ENCODE measurements at regions not wholly inside any gene's neighbourhood (a gene's known extent, or its start where the extent isn't known, plus 50 kb on each side); places are given as distances from the start of the nearest gene placed in this dataset.

DNA sequence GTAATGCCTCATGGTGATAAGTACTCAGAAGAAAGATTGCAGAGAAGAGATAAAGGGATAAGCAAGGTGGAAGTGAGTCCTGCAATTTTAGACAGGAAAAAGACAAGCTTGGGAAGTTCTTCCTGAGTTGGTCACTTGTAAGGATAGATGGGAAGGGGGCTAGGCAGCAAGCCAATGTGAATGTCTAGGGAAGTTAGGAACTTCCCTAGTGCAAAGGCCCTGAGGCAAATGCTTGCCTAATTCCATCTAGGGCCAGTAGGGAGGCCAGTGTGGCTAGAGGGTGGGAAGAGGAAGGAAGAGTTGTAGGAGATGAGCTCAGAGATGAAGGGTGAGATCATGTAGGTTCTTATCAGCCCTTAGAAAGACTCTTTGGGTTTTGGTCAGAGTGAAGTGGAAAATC, 206.6 kb downstream of the MAT2B start:
- TF ChIP-seq, protein P1, sequence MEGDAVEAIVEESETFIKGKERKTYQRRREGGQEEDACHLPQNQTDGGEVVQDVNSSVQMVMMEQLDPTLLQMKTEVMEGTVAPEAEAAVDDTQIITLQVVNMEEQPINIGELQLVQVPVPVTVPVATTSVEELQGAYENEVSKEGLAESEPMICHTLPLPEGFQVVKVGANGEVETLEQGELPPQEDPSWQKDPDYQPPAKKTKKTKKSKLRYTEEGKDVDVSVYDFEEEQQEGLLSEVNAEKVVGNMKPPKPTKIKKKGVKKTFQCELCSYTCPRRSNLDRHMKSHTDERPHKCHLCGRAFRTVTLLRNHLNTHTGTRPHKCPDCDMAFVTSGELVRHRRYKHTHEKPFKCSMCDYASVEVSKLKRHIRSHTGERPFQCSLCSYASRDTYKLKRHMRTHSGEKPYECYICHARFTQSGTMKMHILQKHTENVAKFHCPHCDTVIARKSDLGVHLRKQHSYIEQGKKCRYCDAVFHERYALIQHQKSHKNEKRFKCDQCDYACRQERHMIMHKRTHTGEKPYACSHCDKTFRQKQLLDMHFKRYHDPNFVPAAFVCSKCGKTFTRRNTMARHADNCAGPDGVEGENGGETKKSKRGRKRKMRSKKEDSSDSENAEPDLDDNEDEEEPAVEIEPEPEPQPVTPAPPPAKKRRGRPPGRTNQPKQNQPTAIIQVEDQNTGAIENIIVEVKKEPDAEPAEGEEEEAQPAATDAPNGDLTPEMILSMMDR (optimal IDR thresholded peaks at IDR 0.05 in 1 of 3, IDR thresholded peaks at IDR 0.05 in 1 of 3, conservative IDR thresholded peaks at IDR 0.05 in 1 of 3; ENCODE audit: extremely low read depth in 1 of 3, insufficient read depth in 2 of 3, low read length in 3 of 3), result no peak
- no peak for TF ChIP-seq EZH2 (IDR thresholded peaks at IDR 0.05; ENCODE audit: low read length)
- H3K9ac ChIP-seq (ENCODE audit: control insufficient read depth, extremely low read depth, insufficient read depth, low read length), result no peak overlapping the region
- no peaks in the 10 kb centered on the region for H3K36me3 ChIP-seq (ENCODE audit: control insufficient read depth in 2 of 2, extremely low read depth in 1 of 2, insufficient read depth in 2 of 2, low read length in 2 of 2)
- no peak overlapping the region for H3K4me2 ChIP-seq (ENCODE audit: control insufficient read depth, extremely low read depth, insufficient read depth, low read depth, low read length)
- no peak overlapping the region for H3K4me3 ChIP-seq (ENCODE audit: control insufficient read depth in 2 of 3, extremely low read depth in 1 of 3, insufficient read depth in 2 of 3, low read depth in 1 of 3, low read length in 3 of 3)
- H3K27ac ChIP-seq (ENCODE audit: control insufficient read depth, insufficient read depth, low read length), result no peak overlapping the region
- H3K4me1 ChIP-seq (ENCODE audit: control insufficient read depth, extremely low read depth, insufficient read depth, low read length), result peaks cover under 1% of the 10 kb centered on the region
- no peaks in the 10 kb centered on the region for H4K20me1 ChIP-seq (ENCODE audit: control insufficient read depth, extremely low read depth, insufficient read depth, low read length)
- H2AFZ ChIP-seq (ENCODE audit: control insufficient read depth, low read length), result no peak overlapping the region
- H3K27me3 ChIP-seq (ENCODE audit: control insufficient read depth, extremely low read depth, insufficient read depth, low read length), result no peaks in the 10 kb centered on the region
- FAIRE-seq (no peak), DNase-seq (ENCODE audit: low read depth, low spot score) (no peak)
- no peaks in the 10 kb centered on the region for H3K79me2 ChIP-seq (ENCODE audit: control insufficient read depth, insufficient read depth, low read length)
- no peaks in the 10 kb centered on the region for H3K9me1 ChIP-seq (ENCODE audit: control insufficient read depth, extremely low read depth, insufficient read depth, low read length)
- dilution Hi-C loops (cut with MboI; ENCODE audit: extremely low pct_ligation_motif_present, low sequenced_read_pairs), result no loop called here
- no peaks in the 10 kb centered on the region for H3K9me3 ChIP-seq (ENCODE audit: control insufficient read depth, low read depth, low read length)

DNA sequence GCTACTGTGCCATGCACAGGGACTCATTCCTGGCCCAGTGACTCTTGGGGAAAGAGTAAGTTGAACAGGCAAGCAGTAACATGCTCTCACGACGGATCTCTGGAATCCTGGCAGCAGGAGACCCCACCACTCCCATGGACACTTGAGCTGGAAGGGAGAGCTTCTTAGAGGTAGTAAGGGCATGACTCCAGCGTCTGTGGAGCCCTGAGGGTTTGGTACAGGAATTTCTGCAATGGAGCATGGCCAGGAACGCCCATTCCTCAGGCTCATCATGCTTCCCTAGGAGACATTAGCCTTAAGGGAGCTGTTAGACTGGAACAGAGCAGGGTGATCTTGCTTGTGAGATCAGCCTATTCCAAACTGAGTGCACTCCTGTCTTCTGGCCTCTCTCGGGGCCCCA, 212.9 kb downstream of the MAT2B start:
- no peaks in the 10 kb centered on the region for H3K36me3 ChIP-seq (ENCODE audit: control insufficient read depth in 2 of 2, extremely low read depth in 1 of 2, insufficient read depth in 2 of 2, low read length in 2 of 2)
- peaks cover 2% of the 10 kb centered on the region for H3K4me1 ChIP-seq (ENCODE audit: control insufficient read depth, extremely low read depth, insufficient read depth, low read length)
- no peak overlapping the region for H3K4me3 ChIP-seq (ENCODE audit: control insufficient read depth in 2 of 3, extremely low read depth in 1 of 3, insufficient read depth in 2 of 3, low read depth in 1 of 3, low read length in 3 of 3)
- H3K79me2 ChIP-seq (ENCODE audit: control insufficient read depth, insufficient read depth, low read length), result no peaks in the 10 kb centered on the region
- peak overlapping the region; percentile 67 for H2AFZ ChIP-seq (ENCODE audit: control insufficient read depth, low read length)
- no peaks in the 10 kb centered on the region for H3K9me1 ChIP-seq (ENCODE audit: control insufficient read depth, extremely low read depth, insufficient read depth, low read length)
- H3K27me3 ChIP-seq (ENCODE audit: control insufficient read depth, extremely low read depth, insufficient read depth, low read length), result no peaks in the 10 kb centered on the region
- H3K27ac ChIP-seq (ENCODE audit: control insufficient read depth, insufficient read depth, low read length), result no peak overlapping the region
- DNase-seq (ENCODE audit: low read depth, low spot score), result peak; percentile 26
- dilution Hi-C loops (cut with MboI; ENCODE audit: extremely low pct_ligation_motif_present, low sequenced_read_pairs), result no loop called here
- H3K9me3 ChIP-seq (ENCODE audit: control insufficient read depth, low read depth, low read length), result no peaks in the 10 kb centered on the region
- H3K4me2 ChIP-seq (ENCODE audit: control insufficient read depth, extremely low read depth, insufficient read depth, low read depth, low read length), result peak overlapping the region; percentile 37
- FAIRE-seq, result peak; percentile 29
- no peak for TF ChIP-seq EZH2 (IDR thresholded peaks at IDR 0.05; ENCODE audit: low read length)
- TF ChIP-seq, protein P1 (optimal IDR thresholded peaks at IDR 0.05 in 1 of 3, IDR thresholded peaks at IDR 0.05 in 1 of 3, conservative IDR thresholded peaks at IDR 0.05 in 1 of 3; ENCODE audit: extremely low read depth in 1 of 3, insufficient read depth in 2 of 3, low read length in 3 of 3), result no peak
- H4K20me1 ChIP-seq (ENCODE audit: control insufficient read depth, extremely low read depth, insufficient read depth, low read length), result no peaks in the 10 kb centered on the region
- H3K9ac ChIP-seq (ENCODE audit: control insufficient read depth, extremely low read depth, insufficient read depth, low read length), result no peak overlapping the region

Data from keratinocyte (primary cell).